C4-2B (cell line): ENCODE measurements at regions not wholly inside any gene's neighbourhood (a gene's known extent, or its start where the extent isn't known, plus 50 kb on each side); places are given as distances from the start of the nearest gene placed in this dataset.

Experiments used
- H3K27ac ChIP-seq: fragments of 450-650 bp; 2 replicates; pipeline ENCODE4 v1.5.1; 2017
- ZFX ChIP-seq: fragments of 450-650 bp; IDR thresholded peaks from 2 replicates; pipeline ENCODE4 v1.6.1; 2017
- TF ChIP-seq, protein P1 (sequence below): fragments of 450-650 bp; conservative IDR thresholded peaks from 2 replicates; pipeline ENCODE4 v1.5.1; 2017; ENCODE audit warnings: mild to moderate bottlenecking

GRCh38 chr4:136301749-136302495 is 1230.4 kb downstream of the PCDH18 start:
- no peak overlapping the region for H3K27ac ChIP-seq
- TF ChIP-seq ZFX: no peak
- TF ChIP-seq, protein P1, sequence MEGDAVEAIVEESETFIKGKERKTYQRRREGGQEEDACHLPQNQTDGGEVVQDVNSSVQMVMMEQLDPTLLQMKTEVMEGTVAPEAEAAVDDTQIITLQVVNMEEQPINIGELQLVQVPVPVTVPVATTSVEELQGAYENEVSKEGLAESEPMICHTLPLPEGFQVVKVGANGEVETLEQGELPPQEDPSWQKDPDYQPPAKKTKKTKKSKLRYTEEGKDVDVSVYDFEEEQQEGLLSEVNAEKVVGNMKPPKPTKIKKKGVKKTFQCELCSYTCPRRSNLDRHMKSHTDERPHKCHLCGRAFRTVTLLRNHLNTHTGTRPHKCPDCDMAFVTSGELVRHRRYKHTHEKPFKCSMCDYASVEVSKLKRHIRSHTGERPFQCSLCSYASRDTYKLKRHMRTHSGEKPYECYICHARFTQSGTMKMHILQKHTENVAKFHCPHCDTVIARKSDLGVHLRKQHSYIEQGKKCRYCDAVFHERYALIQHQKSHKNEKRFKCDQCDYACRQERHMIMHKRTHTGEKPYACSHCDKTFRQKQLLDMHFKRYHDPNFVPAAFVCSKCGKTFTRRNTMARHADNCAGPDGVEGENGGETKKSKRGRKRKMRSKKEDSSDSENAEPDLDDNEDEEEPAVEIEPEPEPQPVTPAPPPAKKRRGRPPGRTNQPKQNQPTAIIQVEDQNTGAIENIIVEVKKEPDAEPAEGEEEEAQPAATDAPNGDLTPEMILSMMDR: no peak; the same call in 1 of the 2 replicates

- H3K27ac ChIP-seq: no peak overlapping the region
- TF ChIP-seq, protein P1: no peak
- no peak for TF ChIP-seq ZFX
Measured at GRCh38 chr4:136283977-136284376, 1248.3 kb downstream of the PCDH18 start.

DNA sequence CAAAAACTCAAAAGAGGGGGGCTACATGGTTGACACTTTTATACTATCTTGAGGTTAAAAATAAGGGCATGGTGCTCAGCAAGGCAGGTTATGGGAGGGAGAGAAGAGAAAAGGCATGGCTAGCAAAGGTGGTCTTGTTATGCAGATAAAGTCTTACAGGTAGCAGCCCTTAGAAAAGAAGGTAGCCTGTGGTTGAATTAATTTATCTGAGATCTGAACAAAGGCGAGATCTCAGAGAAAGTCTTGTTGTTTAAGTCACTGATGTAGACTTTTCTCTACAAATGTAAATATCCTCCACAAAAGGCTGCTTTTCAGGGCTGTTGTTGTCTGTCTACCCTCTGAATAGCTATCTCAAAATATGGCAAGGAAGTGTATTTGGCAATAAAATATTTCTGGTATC is 1250.4 kb downstream of the PCDH18 start:
- TF ChIP-seq, protein P1: no peak
- TF ChIP-seq ZFX: no peak
- no peak overlapping the region for H3K27ac ChIP-seq

- TF ChIP-seq, protein P1: no peak
- TF ChIP-seq ZFX: no peak
- no peak overlapping the region for H3K27ac ChIP-seq
Measured at GRCh38 chr4:136281307-136281706, 1251.0 kb downstream of the PCDH18 start.

DNA sequence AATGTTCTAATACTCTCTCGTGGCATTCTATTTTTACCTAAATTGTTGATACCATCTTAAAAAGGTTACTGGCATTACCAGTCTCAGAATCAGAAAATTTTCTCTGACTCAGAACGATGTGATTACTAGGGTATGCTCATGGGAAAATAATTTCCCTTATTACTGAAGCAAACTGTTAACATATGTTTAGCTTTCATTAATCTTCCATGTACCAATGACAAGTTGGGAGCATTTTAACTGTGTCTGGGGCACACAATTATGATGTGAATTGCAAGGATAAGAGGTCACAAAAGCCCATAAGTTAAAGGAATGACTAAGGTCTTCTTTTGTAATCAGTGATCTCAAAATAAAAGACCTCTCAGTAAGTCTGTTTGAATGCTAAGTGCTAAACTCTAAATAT is 1254.6 kb downstream of the PCDH18 start:
- no peak overlapping the region for H3K27ac ChIP-seq
- TF ChIP-seq ZFX: no peak
- TF ChIP-seq, protein P1: no peak

DNA sequence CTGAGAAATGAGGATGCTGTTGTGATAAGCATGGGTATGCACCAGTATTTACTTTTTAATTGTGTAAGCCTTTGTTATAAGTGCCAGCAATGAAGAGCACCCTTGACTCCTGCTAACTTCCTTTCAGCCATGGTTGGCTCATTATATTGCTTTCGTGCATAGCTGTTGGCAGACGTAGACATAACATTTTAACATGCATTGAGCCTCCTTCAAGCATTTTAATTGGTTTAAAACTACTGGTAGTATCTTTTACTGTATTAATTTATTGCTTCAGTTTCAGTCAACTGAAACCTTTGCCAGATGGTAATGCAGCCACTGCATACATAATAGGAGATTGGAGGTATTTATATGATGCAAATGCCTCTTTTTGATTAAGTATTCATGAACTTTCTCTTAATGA is 1285.4 kb downstream of the PCDH18 start:
- TF ChIP-seq ZFX: no peak
- TF ChIP-seq, protein P1: no peak
- no peak overlapping the region for H3K27ac ChIP-seq

DNA sequence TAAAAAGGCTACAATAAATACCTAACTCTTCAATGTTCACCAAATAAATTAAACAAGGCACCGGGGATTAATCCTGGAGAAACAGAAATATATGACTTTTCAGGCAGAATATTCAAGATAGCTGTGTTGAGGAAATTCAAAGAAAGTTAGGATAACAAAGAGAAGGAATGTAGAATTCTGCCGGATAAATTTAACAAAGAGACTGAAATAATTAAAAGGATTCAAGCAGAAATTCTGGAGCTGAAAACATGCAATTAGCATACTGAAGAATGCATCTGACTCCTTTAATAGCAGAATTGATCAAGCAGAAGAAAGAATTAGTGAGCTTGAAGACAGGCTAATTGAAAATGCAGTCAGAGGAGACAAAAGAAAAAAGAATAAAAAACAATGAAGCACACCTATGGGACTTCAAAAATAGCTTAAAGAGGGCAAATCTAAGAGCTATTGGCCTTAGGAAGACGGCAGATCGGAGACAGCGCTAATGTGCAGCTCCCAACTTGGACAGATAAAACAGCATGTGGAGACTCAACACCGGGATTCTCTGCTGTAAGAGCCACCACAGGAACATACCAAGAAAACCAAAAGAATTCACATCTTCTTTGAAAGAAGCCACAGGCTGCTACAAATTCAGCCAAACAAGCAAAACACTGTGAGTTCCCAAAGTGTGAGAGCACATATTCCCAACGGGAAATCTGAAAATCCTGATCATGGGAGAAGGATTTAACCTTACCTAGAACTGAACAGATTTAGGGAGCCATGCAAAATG is 1290.9 kb downstream of the PCDH18 start:
- no peak overlapping the region for H3K27ac ChIP-seq
- no peak for TF ChIP-seq ZFX
- TF ChIP-seq, protein P1: no peak
